ENCODE measurements at regions not wholly inside any gene's neighbourhood (a gene's known extent, or its start where the extent isn't known, plus 50 kb on each side); places are given as distances from the start of the nearest gene placed in this dataset.

DNA sequence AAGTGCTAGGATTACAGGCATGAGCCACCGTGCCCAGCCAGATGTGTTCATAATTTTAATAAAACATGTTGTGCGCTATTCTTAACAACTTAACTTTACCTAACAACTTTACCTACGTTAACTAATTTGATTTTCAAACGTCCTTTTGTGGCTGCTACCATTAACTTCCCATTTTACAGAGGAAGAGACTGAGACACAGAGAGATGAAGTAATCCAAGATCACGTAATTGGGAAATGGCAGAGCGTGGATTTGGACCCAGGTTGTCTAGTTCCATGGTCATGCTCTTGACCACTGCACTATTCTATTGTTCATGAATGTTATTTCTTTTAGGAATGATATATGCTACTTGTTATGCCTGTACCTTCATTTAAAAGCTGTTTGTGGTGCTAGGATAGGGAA is 80.3 kb upstream of the MTPN start:
- DNase-seq: no peak

DNA sequence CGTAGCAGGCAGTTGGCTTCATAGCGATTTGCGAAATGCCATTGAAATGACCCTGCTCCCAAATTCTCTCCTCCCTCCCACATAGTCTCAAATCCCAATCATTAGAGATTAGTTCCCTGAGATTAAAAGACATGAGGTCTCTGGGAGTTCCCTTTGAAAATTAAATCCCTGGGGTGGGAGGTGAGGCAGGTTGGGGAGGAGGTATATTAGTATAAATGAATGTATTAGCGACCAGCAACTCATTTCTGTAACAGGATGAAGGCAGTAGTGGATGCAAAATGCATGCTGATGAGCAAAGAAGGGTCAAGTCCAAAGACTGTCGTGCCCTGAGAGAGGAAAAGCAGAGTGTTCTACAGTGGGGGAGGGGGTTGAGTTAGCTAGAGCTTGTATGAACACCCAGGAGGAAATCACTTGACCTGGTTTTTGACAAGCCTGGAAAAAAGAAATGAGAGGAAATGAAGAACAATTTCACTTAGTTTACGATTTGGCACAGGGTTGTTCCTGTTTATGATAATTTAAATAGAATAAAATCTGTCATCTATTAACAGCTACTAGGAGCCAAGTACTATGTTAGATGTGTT is 79.6 kb upstream of the MTPN start:
- DNase-seq: no peak

DNA sequence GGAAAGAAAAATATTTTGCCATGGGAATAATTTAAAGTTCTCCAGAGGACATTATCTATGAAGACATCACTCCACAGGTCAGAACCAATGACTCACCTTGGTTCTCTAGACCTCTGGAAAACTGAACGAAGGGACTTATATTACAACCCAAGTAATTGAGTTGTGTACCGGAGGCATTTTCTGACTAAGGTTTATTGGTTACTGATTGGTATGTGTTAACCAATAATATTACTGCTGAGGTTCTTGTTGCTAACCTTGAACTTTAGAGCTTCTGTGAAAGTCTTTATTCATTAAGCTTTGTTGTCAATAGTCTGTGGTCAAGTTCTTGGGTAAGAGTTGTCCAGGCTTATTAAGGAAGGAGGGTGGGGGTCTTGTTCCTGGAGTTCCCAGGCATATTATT is 78.1 kb upstream of the MTPN start:
- no peak for DNase-seq

DNA sequence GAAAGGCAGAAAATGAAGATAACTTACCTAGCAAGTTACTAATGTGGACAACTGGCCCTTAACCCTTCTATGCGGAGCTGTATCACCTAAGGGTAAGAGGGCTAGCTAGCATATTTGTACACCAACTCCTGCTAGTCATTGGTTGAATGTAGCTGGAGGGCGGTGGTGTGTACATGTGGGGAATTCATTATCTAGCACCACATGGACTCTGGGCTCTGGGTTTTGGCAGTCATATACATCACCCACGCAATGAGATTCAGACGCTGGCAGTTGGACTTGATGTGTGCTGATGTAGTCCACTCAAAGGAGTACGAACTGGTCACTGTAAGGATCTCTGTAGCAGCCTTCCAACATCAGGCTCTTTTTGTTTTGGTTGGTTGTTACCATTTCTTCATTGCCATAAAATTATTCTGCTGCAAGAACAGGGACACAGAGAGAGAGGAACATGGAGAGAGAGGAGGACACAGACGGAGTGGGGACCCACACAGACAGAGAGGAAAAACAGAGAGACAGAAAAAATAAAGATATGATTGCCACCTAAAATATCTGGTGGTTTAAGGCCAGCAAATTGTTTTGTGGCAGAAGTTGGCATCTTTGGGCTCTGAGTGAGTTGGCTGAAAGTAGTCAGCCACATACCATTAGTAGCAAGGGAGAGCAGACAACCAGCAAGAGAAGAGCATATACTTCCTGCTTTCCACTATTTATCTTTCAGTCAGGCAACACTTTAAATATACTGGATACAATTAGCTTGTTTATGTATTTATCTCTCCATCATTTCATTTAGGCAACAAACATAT is 76.7 kb upstream of the MTPN start:
- DNase-seq: no peak

DNA sequence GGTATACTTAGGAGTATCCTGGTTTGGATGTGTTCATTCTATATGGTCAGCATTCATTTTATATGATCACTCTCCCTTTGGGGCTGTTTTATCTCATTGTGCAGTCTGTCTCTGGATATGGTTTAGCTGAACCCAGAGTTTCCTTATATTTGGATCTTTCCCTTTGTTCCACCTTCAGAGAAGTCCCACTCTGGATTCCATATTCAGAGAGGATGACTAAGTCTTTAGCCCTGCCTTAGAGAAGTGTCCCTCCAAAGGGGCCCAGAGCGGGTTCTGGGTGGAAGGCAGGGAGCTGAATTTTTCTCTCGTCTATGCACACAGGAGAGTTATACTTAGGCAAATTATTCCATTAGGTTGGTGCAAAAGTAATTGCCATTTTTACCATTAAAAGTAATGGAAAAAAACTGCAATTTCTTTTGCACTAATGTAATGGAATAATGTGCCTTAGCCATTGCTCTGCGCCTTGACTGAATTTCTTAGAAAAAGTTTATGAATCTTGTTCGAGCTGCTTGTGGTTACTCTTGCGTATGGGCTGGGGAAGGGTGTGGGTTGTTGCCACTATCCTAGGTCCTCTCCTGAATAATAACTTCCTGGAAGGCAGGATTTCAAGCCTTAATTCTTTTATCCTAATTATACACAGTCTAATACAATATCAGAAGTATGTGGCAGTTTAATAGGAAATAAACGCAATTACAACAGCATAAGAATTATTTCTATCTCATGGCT is 74.2 kb upstream of the MTPN start:
- no peak for DNase-seq

DNA sequence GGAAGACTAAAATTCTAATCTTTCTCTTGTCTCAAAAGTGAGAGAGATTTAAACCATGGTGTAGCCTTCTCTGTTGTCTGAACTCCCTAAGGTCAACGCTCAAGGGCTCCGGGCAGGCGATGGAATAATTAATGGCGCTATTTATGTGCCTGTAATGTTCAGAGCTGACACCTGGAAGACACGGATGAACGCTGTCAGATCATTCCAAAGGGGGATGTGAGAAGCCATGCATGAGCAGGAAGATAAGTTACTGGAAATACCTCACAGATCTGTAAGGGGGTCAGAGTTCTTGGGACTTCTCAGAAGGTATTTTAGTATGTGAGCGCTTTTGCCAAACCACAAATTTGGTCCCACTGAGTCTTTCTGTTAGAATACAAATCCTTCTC is 73.3 kb upstream of the MTPN start:
- no peak for DNase-seq

DNA sequence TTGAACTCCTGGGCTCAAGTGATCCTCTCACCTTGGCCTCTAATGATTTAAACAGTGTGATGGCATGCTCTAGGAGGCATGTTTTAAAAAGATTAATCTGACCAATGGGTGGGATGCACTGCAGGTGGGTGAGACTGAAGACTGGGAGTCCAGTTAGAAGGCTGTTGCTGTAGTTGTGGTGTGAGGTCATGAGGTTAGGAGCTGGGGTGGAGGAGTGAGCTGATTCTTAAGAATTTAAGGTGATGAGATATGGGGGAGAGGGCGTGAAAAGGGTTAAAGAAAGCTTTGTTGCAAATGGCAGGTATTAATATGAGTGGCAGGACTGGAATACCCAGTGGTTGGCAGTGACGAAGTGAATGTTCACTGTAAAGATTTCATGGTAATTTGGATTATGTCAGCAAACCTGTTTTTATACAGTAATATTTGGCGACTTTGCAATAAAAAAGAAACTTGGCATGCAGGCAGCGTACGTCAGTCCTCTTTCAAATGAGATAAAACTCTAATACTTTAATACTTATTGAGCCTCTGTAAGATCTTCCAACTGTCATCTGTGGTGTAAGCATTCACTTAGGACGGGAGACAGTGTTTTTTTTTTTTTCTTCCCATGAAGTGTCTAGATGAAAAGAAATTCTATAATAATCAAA is 72.8 kb upstream of the MTPN start:
- no peak for DNase-seq

DNA sequence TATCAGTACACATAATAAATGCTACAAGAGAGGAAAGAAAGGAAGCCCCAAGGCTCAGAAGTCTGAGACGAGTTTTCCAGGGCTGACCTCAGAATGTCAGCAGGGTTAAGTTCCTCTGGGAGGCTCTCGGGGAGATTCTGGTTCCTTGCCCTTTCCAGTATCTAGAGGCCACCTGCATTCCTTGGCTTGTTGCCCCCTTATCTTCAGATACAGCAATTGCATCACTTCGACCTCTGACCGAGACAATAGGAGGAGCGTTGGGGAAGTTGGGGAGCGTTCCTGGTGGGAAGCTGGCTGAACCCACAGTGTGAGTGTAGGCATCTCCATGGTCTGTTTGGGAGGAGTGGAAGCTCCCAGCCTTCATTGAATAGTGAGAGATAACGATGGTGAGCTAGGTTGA is 72.0 kb upstream of the MTPN start:
- no peak for DNase-seq

DNA sequence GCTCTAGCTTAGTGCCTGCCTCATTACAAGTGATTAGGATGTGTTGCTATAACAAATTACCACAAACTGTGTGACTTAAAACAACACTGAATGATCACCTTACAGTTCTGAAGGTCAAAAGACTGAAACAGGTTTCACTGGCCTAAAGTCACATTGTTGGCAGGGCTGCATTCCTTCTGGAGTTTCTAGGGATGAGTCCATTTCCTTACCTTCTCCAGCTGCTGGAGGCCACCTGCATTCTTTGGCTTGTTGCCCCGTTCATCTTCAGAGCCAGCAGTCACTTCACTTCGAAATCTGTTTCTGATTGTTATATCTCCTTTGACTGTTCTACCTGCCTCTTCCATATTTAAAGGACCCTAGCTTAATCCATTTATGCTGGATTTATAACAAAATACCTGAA is 69.4 kb upstream of the MTPN start:
- no peak for DNase-seq

DNA sequence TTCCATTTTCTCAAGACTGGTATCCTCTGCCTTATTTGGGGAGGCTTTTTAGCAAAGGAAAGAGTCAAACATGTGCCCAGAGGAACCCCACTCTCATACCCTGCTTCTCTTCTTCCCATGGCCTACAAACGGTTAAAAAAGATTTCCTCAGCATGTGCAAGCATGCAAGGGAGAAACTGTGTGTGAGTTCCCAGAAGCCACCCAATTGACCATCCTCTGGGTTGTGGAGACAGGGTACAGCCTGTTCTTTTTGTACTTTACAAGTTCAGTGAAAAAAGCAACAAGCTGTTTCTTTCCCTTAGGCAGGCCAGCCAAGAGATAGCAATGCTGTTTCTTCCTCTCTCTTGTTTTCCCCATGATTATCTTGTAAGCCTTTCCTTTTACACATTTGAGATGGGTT is 68.8 kb upstream of the MTPN start:
- DNase-seq: no peak

DNA sequence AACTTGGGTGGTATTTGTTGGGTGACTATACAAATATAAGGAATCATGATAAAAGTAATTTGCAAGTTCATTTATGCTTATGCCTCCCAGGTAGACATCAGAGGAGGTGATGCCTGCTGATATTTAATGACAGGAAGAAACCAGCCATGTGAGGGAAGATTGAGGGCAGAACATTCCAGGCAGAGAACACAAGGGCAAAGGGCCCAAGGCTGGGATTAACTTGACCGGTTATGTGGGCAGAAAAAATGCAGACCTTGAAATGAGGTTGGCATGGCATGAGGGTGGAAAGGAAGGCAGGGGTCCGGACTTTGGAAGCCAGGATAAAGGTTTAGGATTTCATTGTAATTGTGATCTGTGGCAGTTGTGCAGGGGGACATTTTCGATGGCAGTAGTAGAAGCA is 68.0 kb upstream of the MTPN start:
- no peak for DNase-seq

DNA sequence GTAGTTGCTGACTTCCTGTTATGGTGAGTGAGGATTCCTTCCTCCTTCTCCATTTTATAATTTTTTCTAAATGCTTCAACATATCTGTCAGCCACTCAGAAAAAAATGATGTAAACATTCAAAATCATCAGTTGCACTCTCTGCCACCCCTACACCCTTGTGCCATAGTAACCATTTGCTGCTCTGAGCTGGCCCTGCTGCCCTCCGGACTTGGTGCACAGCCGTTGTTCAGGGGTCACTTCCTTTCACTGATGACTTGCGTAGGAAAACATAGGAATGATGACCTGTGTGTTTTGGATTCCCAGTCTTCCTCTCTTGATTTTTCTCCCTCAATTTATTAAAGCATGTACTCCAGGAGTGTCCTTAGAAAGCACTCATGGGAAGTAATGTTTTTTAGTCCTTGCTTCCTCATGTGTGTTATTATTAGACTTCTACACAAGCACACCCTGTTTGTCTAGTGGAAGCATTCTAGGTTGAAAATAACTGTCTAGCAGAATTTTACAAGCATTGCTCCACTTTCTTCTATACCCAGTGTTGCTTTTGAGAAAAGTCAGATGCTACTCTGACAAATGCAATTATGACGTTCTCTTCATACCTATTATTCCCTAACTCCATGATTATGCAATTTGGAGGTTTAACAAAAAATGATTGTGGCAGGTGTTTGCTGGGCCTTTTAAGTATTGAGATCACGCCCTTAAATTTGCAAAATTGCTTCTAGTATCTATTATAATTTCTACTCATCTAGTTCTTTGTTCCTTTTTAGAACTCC is 62.6 kb upstream of the MTPN start:
- no peak for DNase-seq

DNA sequence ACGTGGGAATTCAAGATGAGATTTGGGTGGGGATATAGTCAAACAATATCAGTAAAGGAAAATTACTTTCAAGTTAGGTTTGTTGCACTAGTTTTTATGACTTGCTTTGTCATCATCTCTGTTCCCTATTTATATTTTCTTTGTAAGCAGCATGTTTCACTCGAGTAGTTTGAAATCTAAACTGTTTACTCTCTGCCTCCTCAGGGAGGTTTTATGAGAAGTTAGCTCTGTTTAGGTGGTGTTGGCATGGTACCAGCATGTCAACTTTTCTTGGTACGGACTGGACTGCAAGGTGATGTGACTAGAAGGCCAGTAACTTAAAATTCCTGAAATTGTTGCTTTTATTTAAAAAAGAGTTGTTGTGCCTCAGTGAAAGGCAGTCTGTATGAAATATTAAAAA is 59.2 kb upstream of the MTPN start:
- DNase-seq: no peak

DNA sequence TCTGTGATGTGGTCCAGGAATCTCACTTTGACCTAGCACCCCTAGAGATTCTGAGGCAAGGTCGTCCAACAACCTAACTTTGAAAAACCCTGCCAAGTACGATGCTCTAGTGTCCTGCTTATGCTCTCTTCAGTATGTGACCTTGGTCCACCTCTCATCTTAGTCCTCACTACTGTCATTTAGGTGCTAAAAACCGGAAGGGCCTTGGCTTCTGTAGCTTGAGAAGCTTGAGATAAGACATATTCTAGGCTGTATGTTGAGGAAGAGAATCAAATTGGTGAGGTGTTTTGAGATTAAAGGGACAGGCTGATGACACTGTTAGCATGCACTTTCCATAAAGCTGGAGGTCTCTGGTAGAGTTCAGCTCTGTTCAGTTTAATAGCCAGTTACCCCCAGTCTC is 57.0 kb upstream of the MTPN start:
- DNase-seq: no peak

DNA sequence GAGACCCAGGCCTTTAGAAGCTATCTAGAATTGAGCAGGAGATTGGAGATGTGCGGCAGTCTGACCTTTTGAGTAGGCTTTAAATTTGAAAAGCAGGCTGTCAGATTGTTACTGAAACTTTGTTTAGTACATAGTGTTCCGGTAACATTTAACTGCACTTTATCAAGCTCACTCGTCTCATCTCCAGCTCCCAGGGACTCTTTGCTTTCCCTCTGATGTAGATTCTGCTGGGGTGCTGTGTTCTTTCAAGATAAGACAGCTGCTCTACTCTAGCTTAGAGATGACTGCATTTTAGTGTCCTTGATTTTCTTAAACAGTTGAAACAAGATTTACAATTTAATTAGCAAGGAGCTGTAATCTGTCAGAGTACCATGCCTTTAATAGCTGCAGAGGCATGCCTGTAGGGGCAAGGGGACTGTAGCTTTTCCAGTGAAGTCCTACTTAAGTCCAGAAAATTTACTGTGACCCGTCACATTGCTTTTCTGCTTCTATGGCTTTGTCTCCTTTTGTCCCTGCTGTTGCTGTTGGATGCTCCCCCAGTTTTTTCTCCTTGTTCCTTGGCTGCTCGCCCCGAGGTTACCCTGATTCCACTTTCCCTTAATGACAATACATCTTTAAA is 56.4 kb upstream of the MTPN start:
- no peak for DNase-seq

DNA sequence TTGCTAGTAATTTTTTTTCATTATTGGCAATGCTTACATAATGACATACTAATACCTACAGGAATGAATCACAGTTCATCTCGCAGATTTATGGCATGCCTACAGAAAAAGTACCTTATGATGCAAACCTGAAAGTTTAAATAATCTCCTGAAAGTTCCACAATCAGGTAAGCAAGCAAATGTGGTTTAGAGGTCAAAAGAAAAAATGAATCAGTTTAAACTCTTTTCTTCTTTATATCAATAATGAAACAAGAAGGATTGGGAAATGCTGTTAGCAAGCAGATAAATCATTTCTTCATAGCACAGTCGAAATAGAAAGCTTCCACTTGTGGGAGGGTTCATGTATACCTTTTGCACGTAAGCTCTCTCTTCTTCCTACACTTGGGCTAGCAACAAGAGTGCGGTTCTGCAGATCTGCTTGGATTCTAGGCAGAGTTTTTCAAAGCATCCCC is 53.7 kb upstream of the MTPN start:
- DNase-seq: no peak

DNA sequence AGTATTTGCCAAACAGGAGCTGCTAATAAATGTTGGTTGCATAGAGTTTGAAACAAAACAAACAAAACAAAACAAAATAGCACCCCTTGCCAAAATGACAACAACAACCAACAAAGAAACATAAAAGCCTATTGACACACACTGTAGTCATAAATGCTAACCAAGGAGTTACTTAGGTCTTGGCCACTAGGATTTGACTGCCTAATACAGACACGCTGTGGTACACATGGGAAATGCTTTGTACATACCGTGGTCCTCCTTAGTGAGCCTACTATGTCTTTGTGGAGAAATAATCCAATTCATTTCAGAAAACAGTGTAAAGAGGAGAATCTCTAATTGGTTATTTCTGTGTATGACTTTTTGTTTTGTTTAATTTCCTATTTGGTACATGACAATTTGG is 53.2 kb upstream of the MTPN start:
- no peak for DNase-seq

DNA sequence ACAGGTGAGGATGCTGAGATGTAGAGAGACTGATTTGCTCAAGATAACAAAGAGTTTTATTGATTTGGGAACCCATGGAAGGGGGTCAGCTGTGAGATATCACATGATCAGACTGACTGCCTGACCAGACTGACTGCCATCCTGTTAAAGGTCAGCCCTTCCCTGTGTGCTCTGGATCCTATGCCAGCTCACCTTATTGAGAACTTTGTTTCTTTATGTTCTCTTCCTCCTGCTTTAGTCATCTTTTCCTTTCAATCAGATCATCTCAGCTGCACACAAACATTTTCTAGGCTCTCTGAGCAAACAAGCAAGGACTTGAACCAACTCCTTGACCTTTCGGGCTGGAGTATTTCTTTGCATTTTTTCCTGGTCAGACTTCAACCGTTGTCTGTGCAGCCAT is 50.0 kb upstream of the MTPN start:
- DNase-seq: no peak
